ENCODE measurements at regions not wholly inside any gene's neighbourhood (a gene's known extent, or its start where the extent isn't known, plus 50 kb on each side); places are given as distances from the start of the nearest gene placed in this dataset.

- TF ChIP-seq CTCF (IDR thresholded peaks at IDR 0.05) (no peak), POLR2A (IDR thresholded peaks at IDR 0.05) (no peak)
Measured at GRCh38 chr11:115608976-115609375, 104.8 kb upstream of the CADM1 start.
